Epithelial cell of esophagus (primary cell): ENCODE measurements at regions not wholly inside any gene's neighbourhood (a gene's known extent, or its start where the extent isn't known, plus 50 kb on each side); places are given as distances from the start of the nearest gene placed in this dataset.
A peak's percentile ranks its signal among the peaks of the same experiment; 100 is the strongest.

Source experiments
- DNase-seq: peaks from one replicate; pipeline ENCODE4 v3.0.0; 2010; ENCODE audit warnings: low read depth
- H3K4me3 ChIP-seq: 2 replicates; pipeline ENCODE4 v1.5.1; 2011; ENCODE audit warnings: mild to moderate bottlenecking, low read length, control low read depth
- TF ChIP-seq, protein P1 (sequence below): IDR thresholded peaks from 2 replicates; pipeline ENCODE4 v1.5.1; 2011; ENCODE audit warnings: low read depth, mild to moderate bottlenecking, low read length, control low read depth, inconsistent platforms; ENCODE audit not compliant: insufficient read depth; ENCODE audit errors: missing control alignments

DNA sequence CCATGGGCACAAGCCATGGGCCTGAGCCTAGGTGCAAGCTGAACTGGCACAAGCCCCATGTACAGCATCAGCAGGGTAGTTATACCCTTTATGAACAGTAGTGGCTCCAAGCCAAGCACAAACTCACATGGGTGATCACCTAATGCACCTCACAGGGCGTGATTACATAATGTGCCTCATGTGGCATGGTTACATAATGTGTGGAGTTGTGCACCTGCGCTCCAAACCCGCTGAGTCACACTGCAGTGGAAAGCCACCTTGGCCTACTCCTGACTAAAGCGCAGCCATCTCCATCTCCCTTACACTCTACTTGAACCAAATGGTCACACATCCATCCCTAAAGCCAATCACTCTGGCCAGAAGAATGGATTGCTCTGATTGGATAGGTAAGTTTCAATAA lies 279.7 kb downstream of the MBD2 start:
- no peak overlapping the region for H3K4me3 ChIP-seq
- DNase-seq, result peak; percentile 9
- TF ChIP-seq, protein P1, sequence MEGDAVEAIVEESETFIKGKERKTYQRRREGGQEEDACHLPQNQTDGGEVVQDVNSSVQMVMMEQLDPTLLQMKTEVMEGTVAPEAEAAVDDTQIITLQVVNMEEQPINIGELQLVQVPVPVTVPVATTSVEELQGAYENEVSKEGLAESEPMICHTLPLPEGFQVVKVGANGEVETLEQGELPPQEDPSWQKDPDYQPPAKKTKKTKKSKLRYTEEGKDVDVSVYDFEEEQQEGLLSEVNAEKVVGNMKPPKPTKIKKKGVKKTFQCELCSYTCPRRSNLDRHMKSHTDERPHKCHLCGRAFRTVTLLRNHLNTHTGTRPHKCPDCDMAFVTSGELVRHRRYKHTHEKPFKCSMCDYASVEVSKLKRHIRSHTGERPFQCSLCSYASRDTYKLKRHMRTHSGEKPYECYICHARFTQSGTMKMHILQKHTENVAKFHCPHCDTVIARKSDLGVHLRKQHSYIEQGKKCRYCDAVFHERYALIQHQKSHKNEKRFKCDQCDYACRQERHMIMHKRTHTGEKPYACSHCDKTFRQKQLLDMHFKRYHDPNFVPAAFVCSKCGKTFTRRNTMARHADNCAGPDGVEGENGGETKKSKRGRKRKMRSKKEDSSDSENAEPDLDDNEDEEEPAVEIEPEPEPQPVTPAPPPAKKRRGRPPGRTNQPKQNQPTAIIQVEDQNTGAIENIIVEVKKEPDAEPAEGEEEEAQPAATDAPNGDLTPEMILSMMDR, result no peak

DNA sequence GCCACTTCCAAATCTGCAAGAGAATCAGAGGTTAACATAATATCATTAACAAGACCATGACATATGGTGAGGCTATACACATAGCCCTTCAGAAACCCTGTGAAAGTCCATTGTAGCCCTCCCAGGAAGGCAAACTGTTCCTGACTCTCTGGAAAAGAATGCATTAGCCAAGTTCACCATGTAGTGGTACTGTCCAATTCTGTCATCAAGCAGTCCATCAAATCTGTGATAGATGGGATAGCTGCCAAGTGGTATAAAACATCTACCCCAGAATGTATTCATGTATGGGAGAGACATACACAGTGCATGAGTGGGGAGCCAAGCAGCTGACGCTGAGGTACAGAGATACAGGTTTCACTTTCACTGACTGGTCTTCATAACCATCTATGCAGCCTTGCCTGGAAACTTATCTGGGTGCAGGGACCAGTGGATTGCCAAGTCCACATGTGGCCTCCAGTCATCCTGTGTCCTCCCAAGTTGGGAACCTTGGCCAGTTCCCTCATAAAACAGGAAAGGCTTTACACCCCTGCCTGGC lies 281.1 kb downstream of the MBD2 start:
- no peak for DNase-seq
- TF ChIP-seq, protein P1, result no peak
- no peak overlapping the region for H3K4me3 ChIP-seq

DNA sequence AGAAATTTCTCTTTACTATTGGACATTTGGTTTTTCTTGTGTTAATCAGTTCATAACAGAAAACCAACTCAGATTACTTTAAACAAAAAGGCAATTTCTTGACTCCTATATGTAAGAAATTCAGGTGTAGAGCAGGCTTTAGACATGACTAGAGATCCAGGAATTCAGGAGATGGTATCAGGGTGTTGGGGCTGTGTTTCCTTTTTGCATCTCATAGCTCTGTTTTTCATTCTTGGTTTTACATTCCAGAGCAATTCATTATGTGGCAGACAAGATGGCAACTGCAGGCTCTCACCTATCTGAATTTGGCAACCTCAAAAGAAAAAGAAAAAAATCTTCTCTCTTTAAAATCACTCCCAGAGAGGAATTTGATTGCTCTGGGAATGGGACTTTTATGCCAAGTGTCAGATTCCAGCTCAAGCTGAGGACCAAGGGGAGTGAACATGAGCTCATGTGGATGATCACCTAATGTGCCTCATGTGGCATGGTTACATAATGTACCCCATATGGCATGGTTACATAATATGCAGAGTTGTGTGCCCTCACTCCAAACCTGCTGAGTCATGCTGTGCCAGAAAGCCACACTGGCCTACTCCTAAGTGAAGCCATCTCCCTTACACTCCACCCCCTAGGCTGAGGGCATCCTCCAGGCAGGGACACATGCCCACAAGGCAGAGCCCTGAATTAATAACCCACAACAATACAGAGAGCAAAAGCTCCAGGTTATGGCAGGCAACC lies 282.7 kb downstream of the MBD2 start:
- H3K4me3 ChIP-seq, result no peak overlapping the region
- TF ChIP-seq, protein P1, result no peak
- DNase-seq, result peak; percentile 57

DNA sequence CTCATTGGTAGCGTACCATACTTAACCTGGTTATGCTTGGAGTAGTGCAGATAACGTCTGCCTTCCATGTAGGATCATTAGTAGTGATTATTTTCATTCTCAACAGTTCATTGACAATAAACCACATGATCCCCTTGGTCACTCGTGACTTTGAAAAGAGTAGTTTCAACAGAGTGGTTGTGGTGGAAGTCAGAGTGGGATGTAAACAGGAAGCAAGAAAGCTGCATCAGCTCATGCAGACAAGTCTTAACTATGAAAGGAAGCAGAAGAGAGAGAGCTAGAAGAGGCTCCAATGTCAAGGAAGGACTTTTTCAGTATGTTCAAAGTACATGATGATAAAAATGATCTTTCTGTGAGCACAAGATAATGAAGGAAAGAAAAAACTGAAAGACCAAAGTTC lies 287.4 kb downstream of the MBD2 start:
- no peak overlapping the region for H3K4me3 ChIP-seq
- no peak for DNase-seq
- TF ChIP-seq, protein P1, result no peak

DNA sequence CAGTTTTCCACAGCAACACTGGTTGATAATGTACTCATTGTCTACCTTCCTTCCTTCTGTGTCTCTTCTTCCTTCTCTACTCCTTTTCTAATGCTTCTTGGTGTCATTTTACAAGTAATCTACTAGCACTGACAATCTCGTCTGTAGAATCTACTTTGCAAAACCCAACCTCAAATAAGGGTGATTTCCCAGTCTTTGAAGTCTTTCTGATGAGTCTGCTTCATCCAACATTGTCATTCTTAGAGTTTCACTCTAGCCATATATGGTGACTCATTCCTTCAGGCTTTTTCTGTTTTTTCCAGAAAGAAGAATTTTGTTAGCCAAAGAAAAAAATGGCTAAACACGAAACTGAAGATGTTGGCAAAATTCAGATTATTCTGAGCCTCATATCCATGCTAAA lies 288.7 kb downstream of the MBD2 start:
- TF ChIP-seq, protein P1, result no peak
- H3K4me3 ChIP-seq, result no peak overlapping the region
- no peak for DNase-seq

DNA sequence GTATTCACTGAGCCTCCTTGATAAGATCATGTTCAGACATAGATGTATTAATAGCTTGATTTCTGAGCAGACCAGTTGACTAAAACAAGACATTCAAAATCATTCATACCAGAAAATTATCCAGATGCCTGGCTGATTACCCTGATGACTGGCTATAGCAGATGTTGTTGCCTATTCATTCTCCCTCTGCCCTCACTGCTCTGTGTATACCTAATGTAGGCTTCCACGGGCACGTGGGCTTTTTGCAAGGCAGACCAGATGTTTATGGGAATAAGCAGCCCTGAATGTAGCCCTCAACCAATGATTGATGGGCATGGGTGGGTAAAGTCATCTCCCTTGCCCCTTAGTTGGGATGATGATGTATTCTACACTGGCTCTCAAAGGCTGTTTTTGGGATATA lies 289.1 kb downstream of the MBD2 start:
- H3K4me3 ChIP-seq, result no peak overlapping the region
- TF ChIP-seq, protein P1, result no peak
- DNase-seq, result no peak
